MM.1S (cell line): ENCODE measurements at regions not wholly inside any gene's neighbourhood (a gene's known extent, or its start where the extent isn't known, plus 50 kb on each side); places are given as distances from the start of the nearest gene placed in this dataset.

Source experiments
- DNase-seq: peaks from one replicate; pipeline ENCODE4 v3.0.0-alpha.2; 2015
- H2AFZ ChIP-seq: fragments of 300-600 bp; sonication (generic); 2 replicates; pipeline ENCODE4 v1.6.0; 2016; ENCODE audit warnings: antibody characterized with exemption, low read length
- H3F3A ChIP-seq: fragments of 300-600 bp; sonication (generic); 2 replicates; pipeline ENCODE4 v1.6.1; 2016; ENCODE audit warnings: mild to moderate bottlenecking, antibody characterized with exemption, low read length, moderate library complexity, mixed read lengths; ENCODE audit not compliant: insufficient read depth
- H3K27ac ChIP-seq: fragments of 300-600 bp; sonication (generic); 2 replicates; pipeline ENCODE4 v1.5.1; 2016; ENCODE audit warnings: mild to moderate bottlenecking, low read length
- H3K27me3 ChIP-seq: fragments of 300-600 bp; sonication (generic); replicated peaks from 2 replicates; pipeline ENCODE4 v1.6.0; 2016; ENCODE audit warnings: low read length; ENCODE audit not compliant: insufficient read depth
- H3K36me3 ChIP-seq: fragments of 300-600 bp; sonication (generic); replicated peaks from 2 replicates; pipeline ENCODE4 v1.6.1; 2016; ENCODE audit warnings: mild to moderate bottlenecking, low read length, mixed read lengths; ENCODE audit not compliant: insufficient read depth
- H3K4me1 ChIP-seq: fragments of 300-600 bp; sonication (generic); 2 replicates; pipeline ENCODE4 v1.6.1; 2016; ENCODE audit warnings: low read length, mixed read lengths
- H3K4me2 ChIP-seq: fragments of 300-600 bp; sonication (generic); 2 replicates; pipeline ENCODE4 v1.6.0; 2016; ENCODE audit warnings: low read depth, low read length
- H3K4me3 ChIP-seq: fragments of 300-600 bp; sonication (generic); 2 replicates; pipeline ENCODE4 v1.5.1; 2016; ENCODE audit warnings: low read length, mixed read lengths
- H3K79me2 ChIP-seq: fragments of 300-600 bp; sonication (generic); 2 replicates; pipeline ENCODE4 v1.6.1; 2016; ENCODE audit warnings: mixed run types, low read length, mixed read lengths
- H3K9ac ChIP-seq: fragments of 300-600 bp; sonication (generic); 2 replicates; pipeline ENCODE4 v1.6.1; 2016; ENCODE audit warnings: low read length, mixed read lengths
- H3K9me2 ChIP-seq: fragments of 300-600 bp; sonication (generic); replicated peaks from 2 replicates; pipeline ENCODE4 v1.6.1; 2016; ENCODE audit warnings: mild to moderate bottlenecking, low read length, mixed read lengths; ENCODE audit not compliant: insufficient read depth
- H3K9me3 ChIP-seq: fragments of 300-600 bp; sonication (generic); replicated peaks from 2 replicates; pipeline ENCODE4 v1.6.1; 2016; ENCODE audit warnings: mild to moderate bottlenecking, low read length, mixed read lengths; ENCODE audit not compliant: insufficient read depth
- H4K20me1 ChIP-seq: fragments of 300-600 bp; sonication (generic); 2 replicates; pipeline ENCODE4 v1.6.1; 2016; ENCODE audit warnings: mild to moderate bottlenecking, low read length, moderate library complexity, mixed read lengths; ENCODE audit not compliant: insufficient read depth
- CTCF ChIP-seq: fragments of 300-600 bp; sonication (generic); IDR thresholded peaks from 2 replicates; pipeline ENCODE4 v1.5.1; 2016; ENCODE audit warnings: antibody characterized with exemption, low read length, mixed read lengths
- EZH2 ChIP-seq: fragments of 300-600 bp; sonication (generic); optimal IDR thresholded peaks from 2 replicates; pipeline ENCODE3; 2017; ENCODE audit warnings: low read depth, mild to moderate bottlenecking, antibody characterized with exemption, low read length, mixed read lengths
- EZH2phosphoT487 ChIP-seq: fragments of 300-600 bp; sonication (generic); IDR thresholded peaks from 2 replicates; pipeline ENCODE4 v1.6.1; 2018; ENCODE audit warnings: antibody characterized with exemption, low read length

- H3K9me2 ChIP-seq = no peaks in the 10 kb centered on the region
- no peaks in the 10 kb centered on the region for H3K27me3 ChIP-seq
- no peaks in the 10 kb centered on the region for H3K4me1 ChIP-seq
- H2AFZ ChIP-seq = no peak overlapping the region
- H3K4me3 ChIP-seq = no peak overlapping the region
- no peaks in the 10 kb centered on the region for H3K9me3 ChIP-seq
- no peak overlapping the region for H3K4me2 ChIP-seq
- no peaks in the 10 kb centered on the region for H3F3A ChIP-seq
- H3K36me3 ChIP-seq = no peaks in the 10 kb centered on the region
- H3K27ac ChIP-seq = no peak overlapping the region
- no peaks in the 10 kb centered on the region for H4K20me1 ChIP-seq
- TF ChIP-seq CTCF = no peak
- TF ChIP-seq EZH2phosphoT487 = no peak
- TF ChIP-seq EZH2 = no peak
- DNase-seq = no peak
- H3K9ac ChIP-seq = no peak overlapping the region
- no peaks in the 10 kb centered on the region for H3K79me2 ChIP-seq
Observed at GRCh38 chr1:38430949-38431348, 384.4 kb upstream of the POU3F1 start.

- Histone ChIP-seq H3K27me3 (no peaks in the 10 kb centered on the region), H3K4me1 (no peaks in the 10 kb centered on the region), H4K20me1 (no peaks in the 10 kb centered on the region), H2AFZ (no peak overlapping the region), H3K9me3 (no peaks in the 10 kb centered on the region), H3K4me3 (no peak overlapping the region), H3K4me2 (no peak overlapping the region), H3K79me2 (no peaks in the 10 kb centered on the region), H3K27ac (no peak overlapping the region), H3K9ac (no peak overlapping the region), H3F3A (no peaks in the 10 kb centered on the region), H3K36me3 (no peaks in the 10 kb centered on the region), H3K9me2 (no peaks in the 10 kb centered on the region)
- DNase-seq = no peak
- no peak for TF ChIP-seq EZH2
- no peak for TF ChIP-seq EZH2phosphoT487
- no peak for TF ChIP-seq CTCF
Observed at GRCh38 chr1:38424677-38425076, 378.1 kb upstream of the POU3F1 start.

- no peak overlapping the region for H3K4me3 ChIP-seq
- no peaks in the 10 kb centered on the region for H3F3A ChIP-seq
- H3K4me1 ChIP-seq = no peaks in the 10 kb centered on the region
- DNase-seq = no peak
- no peaks in the 10 kb centered on the region for H3K79me2 ChIP-seq
- no peaks in the 10 kb centered on the region for H3K27me3 ChIP-seq
- no peak overlapping the region for H2AFZ ChIP-seq
- no peak overlapping the region for H3K4me2 ChIP-seq
- no peak for TF ChIP-seq CTCF
- no peak overlapping the region for H3K9ac ChIP-seq
- no peak overlapping the region for H3K27ac ChIP-seq
- no peaks in the 10 kb centered on the region for H3K9me3 ChIP-seq
- no peaks in the 10 kb centered on the region for H4K20me1 ChIP-seq
- H3K9me2 ChIP-seq = no peaks in the 10 kb centered on the region
- H3K36me3 ChIP-seq = no peaks in the 10 kb centered on the region
Observed at GRCh38 chr1:38420666-38421065, 374.1 kb upstream of the POU3F1 start.
